Chondrocyte (in vitro differentiated cells): ENCODE measurements at regions not wholly inside any gene's neighbourhood (a gene's known extent, or its start where the extent isn't known, plus 50 kb on each side); places are given as distances from the start of the nearest gene placed in this dataset.

Experiments
- DNase-seq: peaks from one replicate; pipeline ENCODE4 v3.0.0; 2021; ENCODE audit warnings: mixed read lengths, low spot score
- H3K27ac Mint-ChIP-seq: one replicate; pipeline ENCODE4 v1.8.0; 2021; ENCODE audit warnings: mild to moderate bottlenecking, moderate library complexity, mixed read lengths; ENCODE audit not compliant: unreplicated experiment
- H3K27me3 Mint-ChIP-seq: 2 replicates; pipeline ENCODE4 v1.8.0; 2021; ENCODE audit warnings: low read depth, mixed read lengths
- H3K36me3 Mint-ChIP-seq: 2 replicates; pipeline ENCODE4 v1.8.0; 2021; ENCODE audit warnings: low read depth, mixed read lengths
- H3K4me1 Mint-ChIP-seq: 2 replicates; pipeline ENCODE4 v1.8.0; 2021; ENCODE audit warnings: low read depth, mild to moderate bottlenecking, mixed read lengths
- H3K4me3 Mint-ChIP-seq: one replicate; pipeline ENCODE4 v1.8.0; 2021; ENCODE audit warnings: mild to moderate bottlenecking, moderate library complexity, mixed read lengths; ENCODE audit not compliant: unreplicated experiment
- H3K9me3 Mint-ChIP-seq: 2 replicates; pipeline ENCODE4 v1.8.0; 2021; ENCODE audit warnings: low read depth, mixed read lengths
- CTCF ChIP-seq: fragments of 200-600 bp; sonication (generic); IDR thresholded peaks from 2 replicates; pipeline ENCODE4 v1.5.0; 2021; ENCODE audit warnings: antibody characterized with exemption, mild to moderate bottlenecking, moderate library complexity

GRCh38 chr12:127174881-127175280 lies 1092.1 kb upstream of the TMEM132C start:
- DNase-seq = no peak
- Mint-ChIP-seq H3K4me3 (no peak overlapping the region), H3K27ac (no peak overlapping the region), H3K9me3 (peaks cover 14% of the 10 kb centered on the region), H3K4me1 (no peaks in the 10 kb centered on the region), H3K27me3 (peaks cover 7% of the 10 kb centered on the region), H3K36me3 (no peaks in the 10 kb centered on the region)
- no peak for TF ChIP-seq CTCF

- Mint-ChIP-seq H3K4me1 (no peaks in the 10 kb centered on the region), H3K27ac (no peak overlapping the region), H3K9me3 (peaks cover 14% of the 10 kb centered on the region), H3K27me3 (peaks cover 4% of the 10 kb centered on the region), H3K4me3 (no peak overlapping the region), H3K36me3 (no peaks in the 10 kb centered on the region)
- no peak for TF ChIP-seq CTCF
- DNase-seq = no peak
These were observed 1091.6 kb upstream of the TMEM132C start for GRCh38 chr12:127175361-127175760.

GRCh38 chr12:127176804-127177203 lies 1090.2 kb upstream of the TMEM132C start:
- H3K4me1 Mint-ChIP-seq = no peaks in the 10 kb centered on the region

GRCh38 chr12:127178052-127178451 lies 1088.9 kb upstream of the TMEM132C start:
- Mint-ChIP-seq H3K4me1 (no peaks in the 10 kb centered on the region), H3K4me3 (no peak overlapping the region), H3K27ac (no peak overlapping the region), H3K36me3 (no peaks in the 10 kb centered on the region), H3K27me3 (no peaks in the 10 kb centered on the region), H3K9me3 (peaks cover 14% of the 10 kb centered on the region)
- TF ChIP-seq CTCF = no peak
- no peak for DNase-seq

More at GRCh38 chr12:127176804-127177203, 1090.2 kb upstream of the TMEM132C start:
- H3K27me3 Mint-ChIP-seq = no peaks in the 10 kb centered on the region
- no peak for DNase-seq
- H3K36me3 Mint-ChIP-seq = no peaks in the 10 kb centered on the region
- H3K27ac Mint-ChIP-seq = no peak overlapping the region
- peaks cover 14% of the 10 kb centered on the region for H3K9me3 Mint-ChIP-seq
- no peak overlapping the region for H3K4me3 Mint-ChIP-seq
- no peak for TF ChIP-seq CTCF

- no peak overlapping the region for H3K27ac Mint-ChIP-seq
- no peak for DNase-seq
These were observed 1088.5 kb upstream of the TMEM132C start for GRCh38 chr12:127178463-127178862.

More at GRCh38 chr12:127178463-127178862, 1088.5 kb upstream of the TMEM132C start:
- TF ChIP-seq CTCF = no peak
- no peaks in the 10 kb centered on the region for H3K27me3 Mint-ChIP-seq
- H3K36me3 Mint-ChIP-seq = no peaks in the 10 kb centered on the region
- no peaks in the 10 kb centered on the region for H3K4me1 Mint-ChIP-seq
- H3K4me3 Mint-ChIP-seq = no peak overlapping the region
- peaks cover 14% of the 10 kb centered on the region for H3K9me3 Mint-ChIP-seq
